Large intestine (tissue), 3 donors: ENCODE measurements at regions not wholly inside any gene's neighbourhood (a gene's known extent, or its start where the extent isn't known, plus 50 kb on each side); places are given as distances from the start of the nearest gene placed in this dataset.

ENCODE experiments used
- DNase-seq, 2 donors: peaks; one replicate each; pipeline versions ENCODE4 v3.0.0 to v3.0.0-alpha.2; 2013
- H3K27ac ChIP-seq: one replicate; pipeline ENCODE4 v1.5.1; 2013; ENCODE audit warnings: low read length
- H3K27me3 ChIP-seq: 2 replicates; pipeline ENCODE4 v1.6.1; 2013; ENCODE audit warnings: low read length; ENCODE audit not compliant: control insufficient read depth, insufficient read depth
- H3K36me3 ChIP-seq: 2 replicates; pipeline ENCODE4 v1.6.1; 2013; ENCODE audit warnings: low read length; ENCODE audit not compliant: control insufficient read depth, insufficient read depth
- H3K4me1 ChIP-seq: one replicate; pipeline ENCODE4 v1.6.1; 2013; ENCODE audit warnings: low read length; ENCODE audit not compliant: control insufficient read depth, insufficient read depth
- H3K4me3 ChIP-seq: one replicate; pipeline ENCODE4 v1.5.1; 2013; ENCODE audit warnings: low read length
- H3K9me3 ChIP-seq: one replicate; pipeline ENCODE4 v1.6.1; 2013; ENCODE audit warnings: mild to moderate bottlenecking, low read depth, low read length, moderate library complexity; ENCODE audit not compliant: control insufficient read depth
- WGBS: methylation state at CpG from one replicate; pipeline ENCODE4 v1.1.5; 2013; ENCODE audit warnings: low lambda C conversion rate; ENCODE audit not compliant: insufficient coverage; 5-methylcytosine and 5-hydroxymethylcytosine counted together

GRCh38 chr1:36743286-36744005, 260.7 kb upstream of the CSF3R start:
- H3K9me3 ChIP-seq = no peaks in the 10 kb centered on the region
- H3K27me3 ChIP-seq = peaks cover 6% of the 10 kb centered on the region
- no peak overlapping the region for H3K27ac ChIP-seq
- 80% methylated on average over 1 of the region's 6 CpGs for WGBS
- H3K36me3 ChIP-seq = no peaks in the 10 kb centered on the region
- no peak overlapping the region for H3K4me3 ChIP-seq
- H3K4me1 ChIP-seq = no peaks in the 10 kb centered on the region
- no peak for DNase-seq

- Histone ChIP-seq H3K9me3 (no peaks in the 10 kb centered on the region), H3K27ac (no peak overlapping the region), H3K27me3 (peaks cover 26% of the 10 kb centered on the region), H3K4me3 (no peak overlapping the region), H3K4me1 (no peaks in the 10 kb centered on the region), H3K36me3 (no peaks in the 10 kb centered on the region)
- DNase-seq = no peak
- WGBS = no CpG with 5 or more reads among the region's 1 CpG
These were observed 258.4 kb upstream of the CSF3R start for GRCh38 chr1:36741066-36741465.

GRCh38 chr1:36740446-36740845, 257.7 kb upstream of the CSF3R start:
- Histone ChIP-seq H3K27ac (no peak overlapping the region), H3K9me3 (no peaks in the 10 kb centered on the region), H3K4me1 (no peaks in the 10 kb centered on the region), H3K27me3 (peaks cover 29% of the 10 kb centered on the region), H3K36me3 (no peaks in the 10 kb centered on the region), H3K4me3 (no peak overlapping the region)
- no CpG with 5 or more reads among the region's 1 CpG for WGBS
- no peak for DNase-seq

GRCh38 chr1:36739703-36740289, 257.1 kb upstream of the CSF3R start:
- 100% methylated on average over 1 of the region's 6 CpGs for WGBS

GRCh38 chr1:36738245-36738644, 255.5 kb upstream of the CSF3R start:
- no peak overlapping the region for H3K27ac ChIP-seq
- DNase-seq = no peak
- WGBS = no CpG with 5 or more reads among the region's 5 CpGs

More at GRCh38 chr1:36739703-36740289, 257.1 kb upstream of the CSF3R start:
- H3K4me1 ChIP-seq = no peaks in the 10 kb centered on the region
- H3K27me3 ChIP-seq = peaks cover 29% of the 10 kb centered on the region
- no peaks in the 10 kb centered on the region for H3K9me3 ChIP-seq
- H3K27ac ChIP-seq = no peak overlapping the region
- H3K4me3 ChIP-seq = no peak overlapping the region
- no peaks in the 10 kb centered on the region for H3K36me3 ChIP-seq
- DNase-seq = no peak

GRCh38 chr1:36737767-36738166, 255.1 kb upstream of the CSF3R start:
- Histone ChIP-seq H3K27ac (no peak overlapping the region), H3K4me1 (no peaks in the 10 kb centered on the region), H3K36me3 (no peaks in the 10 kb centered on the region), H3K27me3 (peaks cover 29% of the 10 kb centered on the region), H3K9me3 (no peaks in the 10 kb centered on the region), H3K4me3 (no peak overlapping the region)
- DNase-seq = no peak
- WGBS = no CpG with 5 or more reads among the region's 11 CpGs

More at GRCh38 chr1:36738245-36738644, 255.5 kb upstream of the CSF3R start:
- no peaks in the 10 kb centered on the region for H3K9me3 ChIP-seq
- no peak overlapping the region for H3K4me3 ChIP-seq
- peaks cover 29% of the 10 kb centered on the region for H3K27me3 ChIP-seq
- no peaks in the 10 kb centered on the region for H3K4me1 ChIP-seq
- no peaks in the 10 kb centered on the region for H3K36me3 ChIP-seq

- 55% methylated on average over 4 of the region's 5 CpGs for WGBS
- H3K9me3 ChIP-seq = no peaks in the 10 kb centered on the region
- no peak overlapping the region for H3K4me3 ChIP-seq
- peaks cover 29% of the 10 kb centered on the region for H3K27me3 ChIP-seq
- H3K4me1 ChIP-seq = no peaks in the 10 kb centered on the region
- DNase-seq = no peak
- H3K36me3 ChIP-seq = no peaks in the 10 kb centered on the region
- no peak overlapping the region for H3K27ac ChIP-seq
These were observed 254.4 kb upstream of the CSF3R start for GRCh38 chr1:36737038-36737555.

GRCh38 chr1:36735939-36736730, 253.4 kb upstream of the CSF3R start:
- Histone ChIP-seq H3K27me3 (peaks cover 30% of the 10 kb centered on the region), H3K27ac (no peak overlapping the region), H3K36me3 (no peaks in the 10 kb centered on the region), H3K4me1 (no peaks in the 10 kb centered on the region), H3K4me3 (no peak overlapping the region), H3K9me3 (no peaks in the 10 kb centered on the region)
- no CpG with 5 or more reads among the region's 18 CpGs for WGBS
- DNase-seq = no peak

GRCh38 chr1:36735436-36735835, 252.7 kb upstream of the CSF3R start:
- DNase-seq = no peak
- H3K27ac ChIP-seq = no peak overlapping the region
- no peaks in the 10 kb centered on the region for H3K9me3 ChIP-seq
- no peak overlapping the region for H3K4me3 ChIP-seq
- WGBS = no CpG with 5 or more reads among the region's 4 CpGs
- no peaks in the 10 kb centered on the region for H3K4me1 ChIP-seq
- H3K36me3 ChIP-seq = no peaks in the 10 kb centered on the region
- peaks cover 31% of the 10 kb centered on the region for H3K27me3 ChIP-seq

GRCh38 chr1:36734356-36734755, 251.6 kb upstream of the CSF3R start:
- no peak for DNase-seq
- Histone ChIP-seq H3K27me3 (peaks cover 31% of the 10 kb centered on the region), H3K9me3 (no peaks in the 10 kb centered on the region), H3K4me1 (no peaks in the 10 kb centered on the region), H3K4me3 (no peak overlapping the region), H3K27ac (no peak overlapping the region), H3K36me3 (no peaks in the 10 kb centered on the region)
- WGBS = 50% methylated on average over 1 of the region's 2 CpGs
